H1 (cell line): ENCODE measurements at regions not wholly inside any gene's neighbourhood (a gene's known extent, or its start where the extent isn't known, plus 50 kb on each side); places are given as distances from the start of the nearest gene placed in this dataset.

Experiments used
- CTCF ChIA-PET: fragments of 300-600 bp; sonication (Branson Sonifier 250); formaldehyde crosslinking; loops from one replicate; lab custom pipeline; 2021; ENCODE audit not compliant: partially characterized antibody; lab: Charles Lee
- POLR2A ChIA-PET: fragments of 300-600 bp; sonication (Branson Sonifier 250); formaldehyde crosslinking; loops from one replicate; lab custom pipeline; 2021; ENCODE audit warnings: inconsistent platforms; ENCODE audit not compliant: partially characterized antibody; lab: Charles Lee
- DNase-seq, 2 experiments: peaks; one replicate each; pipeline versions ENCODE4 v3.0.0 to v3.0.0-alpha.2; 2010 to 2022; ENCODE audit warnings: low spot score in 2 of 2, low read depth in 1 of 2, mixed read lengths in 1 of 2
- FAIRE-seq: peaks from 2 replicates; lab custom pipeline; 2011; peaks lifted over from hg19 to GRCh38; lab: Jason Lieb, UNC
- H2AFZ ChIP-seq: 2 replicates; pipeline ENCODE4 v1.8.1; 2012; ENCODE audit warnings: low read length, inconsistent platforms
- H2AK5ac ChIP-seq: 2 replicates; pipeline ENCODE4 v1.6.1; 2013; ENCODE audit warnings: low read depth, low read length
- H2BK120ac ChIP-seq: replicated peaks from 2 replicates; pipeline ENCODE3; 2013; ENCODE audit warnings: low read depth, low read length, inconsistent platforms
- H2BK12ac ChIP-seq: 2 replicates; pipeline ENCODE4 v1.6.1; 2013; ENCODE audit warnings: low read depth, low read length
- H2BK15ac ChIP-seq: 2 replicates; pipeline ENCODE4 v1.6.1; 2013; ENCODE audit warnings: low read length
- H2BK20ac ChIP-seq: 2 replicates; pipeline ENCODE4 v1.6.1; 2013; ENCODE audit warnings: low read length
- H2BK5ac ChIP-seq: 2 replicates; pipeline ENCODE4 v1.6.1; 2013; ENCODE audit warnings: low read depth, low read length
- H3K14ac ChIP-seq: 2 replicates; pipeline ENCODE4 v1.6.1; 2013; ENCODE audit warnings: inconsistent platforms; ENCODE audit not compliant: insufficient read length
- H3K18ac ChIP-seq: 2 replicates; pipeline ENCODE4 v1.6.1; 2013; ENCODE audit warnings: low read length; ENCODE audit errors: extremely low read depth
- H3K23ac ChIP-seq: 2 replicates; pipeline ENCODE4 v1.6.1; 2013; ENCODE audit warnings: inconsistent platforms; ENCODE audit not compliant: insufficient read length
- H3K23me2 ChIP-seq: 2 replicates; pipeline ENCODE4 v1.6.1; 2013; ENCODE audit warnings: low read depth, low read length
- H3K27ac ChIP-seq: 2 replicates; pipeline ENCODE4 v1.6.1; 2011; ENCODE audit warnings: low read depth, low read length, inconsistent platforms
- H3K27me3 ChIP-seq, 4 experiments: replicated peaks in 1 of 4; 1 replicate in 1 of 4; 2 replicates in 3 of 4; pipeline versions ENCODE4 v1.6.1 to v1.8.1; 2011 to 2013; ENCODE audit warnings: low read length in 3 of 4, mild to moderate bottlenecking in 3 of 4, inconsistent platforms in 2 of 4, mixed read lengths in 2 of 4, moderate library complexity in 1 of 4; ENCODE audit not compliant: control insufficient read depth in 3 of 4, insufficient read depth in 3 of 4; ENCODE audit errors: extremely low read depth in 1 of 4
- H3K36me3 ChIP-seq, 4 experiments: 2 replicates each; pipeline versions ENCODE4 v1.6.1 to v1.8.1; 2011 to 2013; ENCODE audit warnings: mild to moderate bottlenecking in 4 of 4, low read length in 3 of 4, moderate library complexity in 2 of 4, control low read depth in 1 of 4, inconsistent platforms in 1 of 4; ENCODE audit not compliant: insufficient read depth in 4 of 4, control insufficient read depth in 2 of 4
- H3K4ac ChIP-seq: replicated peaks from 2 replicates; pipeline ENCODE3; 2013; ENCODE audit warnings: low read length, low read depth, mixed read lengths, inconsistent platforms; ENCODE audit not compliant: insufficient read length
- H3K4me1 ChIP-seq, 4 experiments: replicated peaks in 1 of 4; 1 replicate in 1 of 4; 2 replicates in 3 of 4; pipeline versions ENCODE4 v1.6.1 to v1.8.1; 2011 to 2013; ENCODE audit warnings: low read length in 3 of 4, inconsistent platforms in 2 of 4, mixed read lengths in 1 of 4; ENCODE audit not compliant: insufficient read depth in 4 of 4, control insufficient read depth in 3 of 4
- H3K4me2 ChIP-seq, 2 experiments: 2 replicates each; pipeline versions ENCODE4 v1.6.1 to v1.8.1; 2011 to 2013; ENCODE audit warnings: low read depth in 2 of 2, low read length in 2 of 2, control low read depth in 1 of 2, inconsistent platforms in 1 of 2, mild to moderate bottlenecking in 1 of 2; ENCODE audit not compliant: insufficient read depth in 1 of 2
- H3K4me3 ChIP-seq, 4 experiments: fragments of 200-600, 300-600 bp in 1 of 4; sonication (generic), shearing (Covaris generic), sonication (Bioruptor Twin) in 1 of 4; 2 replicates each; pipeline versions ENCODE4 v1.5.1 to v1.8.1; 2011 to 2016; ENCODE audit warnings: low read length in 4 of 4, low read depth in 3 of 4, control low read depth in 2 of 4, inconsistent platforms in 2 of 4, mild to moderate bottlenecking in 2 of 4, mixed read lengths in 1 of 4, moderate library complexity in 1 of 4; ENCODE audit not compliant: insufficient read depth in 2 of 4; ENCODE audit errors: extremely low read depth in 1 of 4
- H3K56ac ChIP-seq: replicated peaks from 2 replicates; pipeline ENCODE3; 2013; ENCODE audit warnings: low read depth, mild to moderate bottlenecking, mixed read lengths, low read length, inconsistent platforms; ENCODE audit not compliant: insufficient read length
- H3K79me1 ChIP-seq: 2 replicates; pipeline ENCODE4 v1.6.1; 2013; ENCODE audit warnings: low read depth, low read length, control low read depth
- H3K79me2 ChIP-seq, 2 experiments: 2 replicates each; pipeline versions ENCODE4 v1.6.1 to v1.8.1; 2012 to 2013; ENCODE audit warnings: low read length in 2 of 2, mild to moderate bottlenecking in 2 of 2, inconsistent platforms in 1 of 2; ENCODE audit not compliant: insufficient read depth in 2 of 2, control insufficient read depth in 1 of 2
- H3K9ac ChIP-seq, 4 experiments: replicated peaks in 1 of 4; 1 replicate in 1 of 4; 2 replicates in 3 of 4; pipeline versions ENCODE4 v1.6.1 to v1.8.1; 2011 to 2013; ENCODE audit warnings: low read depth in 3 of 4, low read length in 3 of 4, control low read depth in 2 of 4, mild to moderate bottlenecking in 2 of 4, moderate library complexity in 2 of 4, inconsistent platforms in 1 of 4; ENCODE audit errors: extremely low read depth in 1 of 4
- H3K9me3 ChIP-seq, 2 experiments: 2 replicates each; pipeline versions ENCODE4 v1.6.1 to v1.8.1; 2012 to 2013; ENCODE audit warnings: mild to moderate bottlenecking in 2 of 2, moderate library complexity in 2 of 2, control low read depth in 1 of 2, inconsistent platforms in 1 of 2, low read depth in 1 of 2, low read length in 1 of 2, mixed read lengths in 1 of 2; ENCODE audit not compliant: insufficient read depth in 2 of 2
- H4K20me1 ChIP-seq, 2 experiments: replicated peaks in 1 of 2; 2 replicates each; pipeline versions ENCODE3 to v1.8.1; 2011 to 2013; ENCODE audit warnings: inconsistent platforms in 2 of 2, low read length in 2 of 2, mild to moderate bottlenecking in 1 of 2; ENCODE audit not compliant: insufficient read depth in 2 of 2, control insufficient read depth in 1 of 2
- H4K5ac ChIP-seq: 2 replicates; pipeline ENCODE4 v1.6.1; 2013; ENCODE audit warnings: low read length, low read depth, mixed read lengths, inconsistent platforms; ENCODE audit not compliant: insufficient read length
- H4K8ac ChIP-seq: 2 replicates; pipeline ENCODE4 v1.8.0; 2013; ENCODE audit warnings: mild to moderate bottlenecking, moderate library complexity, low read length, inconsistent platforms; ENCODE audit not compliant: insufficient read depth; ENCODE audit errors: extremely low read depth
- H4K91ac ChIP-seq: replicated peaks from 2 replicates; pipeline ENCODE3; 2013; ENCODE audit warnings: low read length, mixed read lengths, inconsistent platforms; ENCODE audit not compliant: insufficient read length
- BCL11A ChIP-seq, 2 experiments: IDR thresholded peaks; one replicate each; pipeline ENCODE4 v1.6.1; 2011; ENCODE audit warnings: low read depth in 2 of 2, low read length in 2 of 2, mild to moderate bottlenecking in 2 of 2
- CEBPB ChIP-seq: IDR thresholded peaks from 2 replicates; pipeline ENCODE4 v1.6.1; 2012; ENCODE audit warnings: low read depth, low read length
- FOSL1 ChIP-seq: IDR thresholded peaks from 2 replicates; pipeline ENCODE4 v1.6.1; 2011; ENCODE audit warnings: mild to moderate bottlenecking, low read depth, low read length, moderate library complexity; ENCODE audit not compliant: insufficient read depth
- KDM1A ChIP-seq: fragments of 200-600, 300-600 bp; sonication (generic); IDR thresholded peaks from 2 replicates; pipeline ENCODE4 v1.7.1; 2016; ENCODE audit warnings: mild to moderate bottlenecking, low read length, borderline replicate concordance
- POLR2A ChIP-seq, 2 experiments: IDR thresholded peaks; 1 replicate in 1 of 2; 2 replicates in 1 of 2; pipeline ENCODE4 v1.6.1; 2011; ENCODE audit warnings: low read depth in 2 of 2, low read length in 2 of 2, mild to moderate bottlenecking in 2 of 2; ENCODE audit errors: control extremely low read depth in 1 of 2
- RFX5 ChIP-seq: IDR thresholded peaks from 2 replicates; pipeline ENCODE4 v1.6.1; 2011; ENCODE audit warnings: low read depth, low read length, improper control_type of control experiment, borderline replicate concordance
- RXRA ChIP-seq: IDR thresholded peaks from 2 replicates; pipeline ENCODE4 v1.6.1; 2011; ENCODE audit warnings: low read depth, mild to moderate bottlenecking, low read length, moderate library complexity; ENCODE audit not compliant: insufficient read depth
- SIRT6 ChIP-seq: IDR thresholded peaks from one replicate; pipeline ENCODE4 v1.7.1; 2012; ENCODE audit warnings: low read length, inconsistent platforms
- SP2 ChIP-seq: IDR thresholded peaks from 2 replicates; pipeline ENCODE4 v1.6.1; 2012; ENCODE audit warnings: mild to moderate bottlenecking, low read length, inconsistent platforms
- TAF7 ChIP-seq: optimal IDR thresholded peaks from 2 replicates; pipeline ENCODE3; 2011; ENCODE audit warnings: low read depth, mild to moderate bottlenecking, inconsistent platforms, low read length, moderate library complexity, borderline replicate concordance
- YY1 ChIP-seq: IDR thresholded peaks from 2 replicates; pipeline ENCODE4 v1.6.1; 2011; ENCODE audit warnings: low read depth, mild to moderate bottlenecking, low read length
- WGBS, 2 experiments: shearing (Covaris generic) in 1 of 2; methylation state at CpG; one replicate each; pipeline versions ENCODE4 v1.1.6 to v1.1.7; 2013 to 2015; ENCODE audit warnings: low lambda C conversion rate in 2 of 2, mixed read lengths in 2 of 2, inconsistent platforms in 1 of 2, low coverage in 1 of 2, missing lambda C conversion rate in 1 of 2; ENCODE audit not compliant: insufficient replicate concordance in 2 of 2, insufficient coverage in 1 of 2, insufficient read length in 1 of 2; ENCODE audit errors: extremely low coverage in 1 of 2, missing lambda C conversion rate in 1 of 2; 5-methylcytosine and 5-hydroxymethylcytosine counted together
- TF ChIP-seq, protein P1 (sequence below): IDR thresholded peaks from 2 replicates; pipeline ENCODE4 v1.6.1; 2011; ENCODE audit warnings: low read depth, mild to moderate bottlenecking, low read length; ENCODE audit not compliant: insufficient read depth
- TF ChIP-seq, protein P2 (sequence below): IDR thresholded peaks from 2 replicates; pipeline ENCODE4 v1.6.1; 2011; ENCODE audit warnings: low read length, improper control_type of control experiment
- TF ChIP-seq, protein P3 (sequence below): IDR thresholded peaks from 2 replicates; pipeline ENCODE4 v1.6.1; 2012; ENCODE audit warnings: inconsistent platforms

DNA sequence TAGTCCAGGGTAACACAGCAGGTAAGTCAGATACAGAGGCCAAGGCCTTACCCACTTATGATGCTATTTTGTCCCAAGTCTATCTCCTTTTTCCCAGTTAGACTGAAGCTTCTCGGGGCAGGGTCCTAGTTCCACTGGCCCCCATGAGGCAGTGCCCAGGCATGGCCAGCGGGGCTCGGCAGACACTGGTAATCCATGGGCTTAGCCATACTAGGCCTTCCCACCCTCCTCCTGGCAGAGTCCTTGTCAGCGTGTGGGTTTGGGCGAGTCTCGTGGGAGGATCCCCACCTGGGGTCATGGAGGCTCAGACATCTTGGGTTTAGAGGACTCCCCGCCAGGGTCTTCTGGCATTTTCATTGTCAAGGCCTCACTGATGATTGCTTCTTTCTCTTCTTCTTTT lies 84.7 kb upstream of the BRD7 start:
- FAIRE-seq (no peak), DNase-seq (no peak)
- Histone ChIP-seq H4K20me1 (no peaks in the 10 kb centered on the region), H2AK5ac (no peak overlapping the region), H3K14ac (no peak overlapping the region), H2BK15ac (no peak overlapping the region), H2BK120ac (no peak overlapping the region), H2BK12ac (no peak overlapping the region), H3K27me3 (no peaks in the 10 kb centered on the region), H3K4me1 (peaks cover 7 to 23% (median 10%) of the 10 kb centered on the region in 4 experiments), H3K18ac (no peak overlapping the region), H3K9me3 (no peaks in the 10 kb centered on the region), H3K27ac (no peak overlapping the region), H2AFZ (no peak overlapping the region), H2BK5ac (no peak overlapping the region), H3K4ac (no peak overlapping the region), H4K5ac (no peak overlapping the region), H3K4me2 (no peak overlapping the region), H3K9ac (no peak overlapping the region), H4K8ac (no peak overlapping the region), H3K23me2 (no peaks in the 10 kb centered on the region), H3K79me1 (no peaks in the 10 kb centered on the region), H4K91ac (no peak overlapping the region), H3K23ac (no peak overlapping the region), H3K79me2 (no peaks in the 10 kb centered on the region), H3K56ac (no peak overlapping the region), H2BK20ac (no peak overlapping the region), H3K36me3 (no peaks in the 10 kb centered on the region), H3K4me3 (no peak overlapping the region)
- WGBS, 2 experiments = 87% methylated on average over 7 of the region's 7 CpGs; no CpG with 5 or more reads in 1 of the 2 experiments
- ChIA-PET CTCF (interaction anchor here (2.3 kb wide), 1 partner anchor 12 kb away, joined by 8 read pairs; no protein-coding TSS in a partner anchor), POLR2A (no interaction called here)
- TF ChIP-seq RXRA (no peak), SIRT6 (no peak), RFX5 (no peak), YY1 (no peak), BCL11A (IDR thresholded peaks at IDR 0.05; ENCODE audit: low read depth in 2 of 2, low read length in 2 of 2) (no peak), POLR2A (IDR thresholded peaks at IDR 0.05; ENCODE audit: control extremely low read depth in 1 of 2, low read depth in 2 of 2, low read length in 2 of 2) (no peak), KDM1A (no peak), CEBPB (no peak), SP2 (no peak), FOSL1 (no peak), TAF7 (no peak)
- TF ChIP-seq, protein P1, sequence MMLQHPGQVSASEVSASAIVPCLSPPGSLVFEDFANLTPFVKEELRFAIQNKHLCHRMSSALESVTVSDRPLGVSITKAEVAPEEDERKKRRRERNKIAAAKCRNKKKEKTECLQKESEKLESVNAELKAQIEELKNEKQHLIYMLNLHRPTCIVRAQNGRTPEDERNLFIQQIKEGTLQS = no peak
- TF ChIP-seq, protein P2, sequence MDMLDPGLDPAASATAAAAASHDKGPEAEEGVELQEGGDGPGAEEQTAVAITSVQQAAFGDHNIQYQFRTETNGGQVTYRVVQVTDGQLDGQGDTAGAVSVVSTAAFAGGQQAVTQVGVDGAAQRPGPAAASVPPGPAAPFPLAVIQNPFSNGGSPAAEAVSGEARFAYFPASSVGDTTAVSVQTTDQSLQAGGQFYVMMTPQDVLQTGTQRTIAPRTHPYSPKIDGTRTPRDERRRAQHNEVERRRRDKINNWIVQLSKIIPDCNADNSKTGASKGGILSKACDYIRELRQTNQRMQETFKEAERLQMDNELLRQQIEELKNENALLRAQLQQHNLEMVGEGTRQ = no peak
- TF ChIP-seq, protein P3, sequence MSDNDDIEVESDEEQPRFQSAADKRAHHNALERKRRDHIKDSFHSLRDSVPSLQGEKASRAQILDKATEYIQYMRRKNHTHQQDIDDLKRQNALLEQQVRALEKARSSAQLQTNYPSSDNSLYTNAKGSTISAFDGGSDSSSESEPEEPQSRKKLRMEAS = no peak
